ENCODE measurements at regions not wholly inside any gene's neighbourhood (a gene's known extent, or its start where the extent isn't known, plus 50 kb on each side); places are given as distances from the start of the nearest gene placed in this dataset.

GRCh38 chr10:128326851-128327250 is 200.6 kb upstream of the MKI67 start:
- Mint-ChIP-seq H3K9me3 (no peaks in the 10 kb centered on the region), H3K27ac (ENCODE audit: unreplicated experiment) (no peak overlapping the region), H3K36me3 (ENCODE audit: low read depth) (no peaks in the 10 kb centered on the region), H3K4me3 (no peak overlapping the region), H3K27me3 (ENCODE audit: low read depth) (peaks cover 3% of the 10 kb centered on the region), H3K4me1 (peaks cover 15% of the 10 kb centered on the region)
- TF ChIP-seq CTCF (conservative IDR thresholded peaks at IDR 0.05), result no peak
- no peak for DNase-seq (ENCODE audit: low read depth, low spot score)

GRCh38 chr10:128336401-128336800 is 210.2 kb upstream of the MKI67 start:
- Mint-ChIP-seq H3K27me3 (ENCODE audit: low read depth) (peaks cover 23% of the 10 kb centered on the region), H3K4me1 (no peaks in the 10 kb centered on the region), H3K27ac (ENCODE audit: unreplicated experiment) (peak overlapping the region; percentile 12), H3K36me3 (ENCODE audit: low read depth) (no peaks in the 10 kb centered on the region), H3K4me3 (no peak overlapping the region), H3K9me3 (peaks cover 8% of the 10 kb centered on the region)
- no peak for DNase-seq (ENCODE audit: low read depth, low spot score)
- no peak for TF ChIP-seq CTCF (conservative IDR thresholded peaks at IDR 0.05)

- TF ChIP-seq CTCF (conservative IDR thresholded peaks at IDR 0.05), result no peak
- Mint-ChIP-seq H3K9me3 (peaks cover 7% of the 10 kb centered on the region), H3K4me3 (no peak overlapping the region), H3K4me1 (no peaks in the 10 kb centered on the region), H3K36me3 (ENCODE audit: low read depth) (no peaks in the 10 kb centered on the region), H3K27me3 (ENCODE audit: low read depth) (peaks cover 29% of the 10 kb centered on the region), H3K27ac (ENCODE audit: unreplicated experiment) (no peak overlapping the region)
- DNase-seq (ENCODE audit: low read depth, low spot score), result no peak
These were observed 211.7 kb upstream of the MKI67 start for GRCh38 chr10:128337860-128338378.

GRCh38 chr10:128338951-128339350 is 212.7 kb upstream of the MKI67 start:
- DNase-seq (ENCODE audit: low read depth, low spot score), result no peak
- Mint-ChIP-seq H3K27ac (ENCODE audit: unreplicated experiment) (no peak overlapping the region), H3K36me3 (ENCODE audit: low read depth) (no peaks in the 10 kb centered on the region), H3K9me3 (peaks cover 3% of the 10 kb centered on the region), H3K27me3 (ENCODE audit: low read depth) (peaks cover 25% of the 10 kb centered on the region), H3K4me3 (no peak overlapping the region), H3K4me1 (no peaks in the 10 kb centered on the region)
- no peak for TF ChIP-seq CTCF (conservative IDR thresholded peaks at IDR 0.05)

GRCh38 chr10:128339753-128340152 is 213.5 kb upstream of the MKI67 start:
- Mint-ChIP-seq H3K27me3 (ENCODE audit: low read depth) (peaks cover 22% of the 10 kb centered on the region), H3K36me3 (ENCODE audit: low read depth) (no peaks in the 10 kb centered on the region), H3K4me3 (no peak overlapping the region), H3K9me3 (peaks cover 3% of the 10 kb centered on the region), H3K27ac (ENCODE audit: unreplicated experiment) (peak overlapping the region; percentile 5), H3K4me1 (no peaks in the 10 kb centered on the region)
- DNase-seq (ENCODE audit: low read depth, low spot score), result no peak
- no peak for TF ChIP-seq CTCF (conservative IDR thresholded peaks at IDR 0.05)

GRCh38 chr10:128345353-128345752 is 219.1 kb upstream of the MKI67 start:
- no peak overlapping the region for H3K27ac Mint-ChIP-seq (ENCODE audit: unreplicated experiment)
- H3K4me1 Mint-ChIP-seq, result no peaks in the 10 kb centered on the region
- no peak for DNase-seq (ENCODE audit: low read depth, low spot score)
- H3K27me3 Mint-ChIP-seq (ENCODE audit: low read depth), result peaks cover 8% of the 10 kb centered on the region
- H3K36me3 Mint-ChIP-seq (ENCODE audit: low read depth), result no peaks in the 10 kb centered on the region
- H3K9me3 Mint-ChIP-seq, result peaks cover 3% of the 10 kb centered on the region
- no peak for TF ChIP-seq CTCF (conservative IDR thresholded peaks at IDR 0.05)
- no peak overlapping the region for H3K4me3 Mint-ChIP-seq

Measured in neural crest cell (in vitro differentiated cells).